GM03348 (cell line): ENCODE measurements at regions not wholly inside any gene's neighbourhood (a gene's known extent, or its start where the extent isn't known, plus 50 kb on each side); places are given as distances from the start of the nearest gene placed in this dataset.

Source experiments
- DNase-seq: peaks from one replicate; pipeline ENCODE4 v3.0.0; 2012; ENCODE audit warnings: low spot score

DNA sequence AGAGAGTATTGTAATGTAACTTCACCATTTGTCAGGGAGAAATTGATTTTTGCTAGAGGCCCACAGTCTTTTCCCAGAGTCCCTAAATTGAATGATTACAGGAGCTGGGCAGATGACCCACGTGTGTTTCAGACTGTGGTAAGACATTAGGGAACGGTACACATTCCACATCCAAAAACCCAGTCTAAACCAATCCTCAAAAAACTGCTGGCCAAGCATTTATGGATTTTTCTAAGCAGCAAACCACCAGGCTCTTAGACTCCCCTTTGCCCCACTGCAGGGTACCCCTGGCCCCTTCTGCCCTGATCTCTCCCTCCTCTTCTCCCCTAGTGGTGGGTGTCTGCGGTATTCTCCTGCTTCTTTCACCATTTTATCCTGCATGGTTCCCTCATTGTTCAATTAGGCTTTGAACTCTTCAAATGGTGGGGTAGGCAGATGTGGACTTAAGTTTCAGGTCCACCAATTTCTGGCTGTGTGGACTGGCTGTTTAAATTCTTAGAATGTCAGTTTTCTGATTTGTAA lies 135.5 kb upstream of the SORCS3 start:
- DNase-seq, result no peak

GRCh38 chr10:104509981-104510380 lies 131.1 kb upstream of the SORCS3 start:
- DNase-seq, result no peak

DNA sequence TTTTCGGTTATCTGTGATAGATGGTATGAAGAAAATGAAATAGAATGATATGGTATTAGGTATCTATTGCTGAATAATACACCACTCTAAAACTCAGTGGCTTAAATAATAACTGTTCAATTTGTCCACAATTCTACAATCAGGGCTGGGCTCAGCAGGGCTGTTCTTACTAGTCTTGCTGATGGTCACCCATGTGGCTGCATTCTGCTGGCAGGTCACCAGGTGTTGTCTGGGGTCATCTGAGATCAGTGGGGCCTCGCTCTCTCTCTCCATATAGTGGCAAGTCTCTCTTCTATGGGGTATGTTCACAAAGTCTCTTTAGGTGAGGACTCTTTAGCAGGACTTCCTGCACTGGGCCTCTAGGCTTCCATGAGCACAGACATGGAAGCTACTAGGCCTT lies 130.4 kb upstream of the SORCS3 start:
- DNase-seq, result no peak

- no peak for DNase-seq
These were observed 128.3 kb upstream of the SORCS3 start for GRCh38 chr10:104512800-104513199.

- no peak for DNase-seq
These were observed 125.4 kb upstream of the SORCS3 start for GRCh38 chr10:104515678-104516199.

DNA sequence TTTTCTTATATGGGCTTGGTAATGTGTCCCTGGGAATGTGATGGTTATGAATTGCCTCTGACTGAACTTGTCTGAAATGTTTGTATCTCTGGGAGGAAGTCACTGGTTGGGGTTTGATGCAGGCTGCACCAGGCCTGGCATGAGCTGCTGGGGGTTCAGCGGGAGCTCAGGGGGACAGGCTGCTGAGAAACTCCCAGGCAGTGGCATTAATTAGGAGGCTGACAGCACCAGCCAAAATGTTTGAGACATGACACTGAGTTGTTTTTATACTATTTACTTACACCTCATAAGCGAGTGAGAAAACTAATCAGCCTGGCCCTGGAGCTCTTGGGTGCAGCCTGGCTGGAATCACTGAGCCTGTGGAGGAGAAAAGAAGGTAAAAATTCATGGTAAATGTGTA lies 124.1 kb upstream of the SORCS3 start:
- no peak for DNase-seq

- no peak for DNase-seq
These were observed 123.1 kb upstream of the SORCS3 start for GRCh38 chr10:104517946-104518345.

DNA sequence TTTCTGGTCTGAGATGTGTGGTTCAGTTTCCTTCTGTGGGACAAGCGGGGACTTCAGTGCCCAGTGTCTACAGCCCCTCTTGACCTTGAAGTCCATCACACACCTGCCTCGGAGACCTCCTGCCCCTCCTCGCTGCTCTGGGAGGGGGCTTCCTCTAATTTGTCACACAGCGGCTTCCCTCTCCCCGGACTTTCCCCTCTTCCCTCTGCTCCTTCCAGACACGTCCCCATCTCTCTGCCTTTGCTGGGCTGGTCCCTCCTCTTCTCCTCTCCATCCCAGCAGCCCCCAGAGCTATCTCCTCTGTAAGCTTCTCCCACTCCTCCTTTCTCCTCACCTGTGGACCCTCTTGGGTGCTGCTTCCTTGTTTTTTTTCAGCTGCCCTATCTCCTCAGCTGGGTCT lies 122.2 kb upstream of the SORCS3 start:
- no peak for DNase-seq

GRCh38 chr10:104520653-104521052 lies 120.4 kb upstream of the SORCS3 start:
- DNase-seq, result no peak

DNA sequence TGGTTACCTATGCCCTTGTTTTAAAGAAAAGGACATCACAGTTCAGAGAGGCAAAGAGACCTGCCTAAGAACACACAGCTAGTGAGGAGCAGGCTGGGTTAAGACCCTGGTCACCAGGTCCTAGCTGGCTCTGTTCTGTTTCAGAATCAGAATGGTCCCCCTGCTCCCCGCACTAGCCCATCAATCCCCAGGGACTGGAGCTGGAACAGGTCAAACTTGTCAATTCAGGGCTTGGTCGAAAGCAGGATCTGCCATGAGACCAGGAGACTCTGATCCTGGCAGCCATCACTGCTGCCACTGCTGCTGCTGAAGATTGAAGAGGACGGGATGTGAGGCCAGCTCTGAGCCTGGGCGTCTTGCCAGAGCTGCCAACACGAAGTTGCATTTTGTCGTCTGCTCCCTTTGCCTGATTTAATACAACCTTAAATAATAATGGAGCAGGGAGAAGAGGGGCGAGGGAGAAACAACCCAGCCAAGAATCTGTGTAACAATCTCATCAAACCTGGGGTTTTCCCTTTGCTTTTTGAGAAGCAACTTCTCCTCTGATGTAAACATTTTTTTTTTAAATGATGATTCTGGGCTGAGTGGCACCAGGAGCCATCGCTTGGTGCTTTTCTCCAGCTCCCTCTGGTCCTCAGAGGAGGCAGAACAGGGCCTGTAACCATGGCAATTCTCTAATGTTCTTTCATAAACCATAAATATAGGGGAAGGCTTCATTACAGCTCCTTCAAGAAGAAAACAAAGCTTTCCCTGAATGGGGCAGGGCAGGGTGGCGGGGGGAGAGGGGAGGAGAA lies 119.0 kb upstream of the SORCS3 start:
- no peak for DNase-seq

DNA sequence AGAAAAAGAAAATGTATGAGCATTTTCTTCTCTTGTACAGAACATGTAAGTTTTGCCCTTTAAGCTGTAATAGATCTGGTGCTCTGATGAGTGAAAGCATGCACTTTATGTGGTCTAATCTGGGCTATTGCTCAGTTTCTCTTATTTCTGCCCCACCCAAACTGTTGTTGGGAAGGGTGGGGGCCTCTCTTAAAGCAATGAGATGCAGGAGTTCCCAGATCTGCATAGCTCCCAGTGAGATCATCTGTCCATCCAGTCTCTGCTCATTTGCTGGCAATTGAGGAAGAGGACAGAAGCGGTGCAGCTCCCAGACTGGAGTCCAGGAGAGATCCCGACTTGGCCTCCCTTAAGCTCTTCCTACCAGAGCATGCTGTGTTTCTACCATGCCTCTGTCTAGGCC lies 114.9 kb upstream of the SORCS3 start:
- no peak for DNase-seq

DNA sequence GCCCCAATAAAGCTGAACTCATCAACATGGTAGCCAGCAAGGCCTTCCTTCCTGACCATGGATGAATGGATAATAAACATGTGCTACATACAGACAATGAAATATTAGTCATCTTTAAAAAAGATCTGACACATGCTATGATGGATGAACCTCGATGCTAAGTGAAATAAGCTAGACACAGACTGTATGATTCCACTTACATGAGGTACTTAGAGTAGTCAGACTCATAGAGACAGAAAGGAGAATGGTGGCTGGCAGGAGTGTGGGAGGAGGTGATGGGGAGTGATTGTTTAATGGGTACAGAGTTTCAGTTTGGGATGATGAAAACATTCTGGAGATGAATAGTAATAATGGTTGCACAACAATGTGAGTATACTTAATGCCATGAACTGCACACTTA lies 114.1 kb upstream of the SORCS3 start:
- DNase-seq, result no peak

GRCh38 chr10:104540181-104540580 lies 100.9 kb upstream of the SORCS3 start:
- DNase-seq, result no peak

DNA sequence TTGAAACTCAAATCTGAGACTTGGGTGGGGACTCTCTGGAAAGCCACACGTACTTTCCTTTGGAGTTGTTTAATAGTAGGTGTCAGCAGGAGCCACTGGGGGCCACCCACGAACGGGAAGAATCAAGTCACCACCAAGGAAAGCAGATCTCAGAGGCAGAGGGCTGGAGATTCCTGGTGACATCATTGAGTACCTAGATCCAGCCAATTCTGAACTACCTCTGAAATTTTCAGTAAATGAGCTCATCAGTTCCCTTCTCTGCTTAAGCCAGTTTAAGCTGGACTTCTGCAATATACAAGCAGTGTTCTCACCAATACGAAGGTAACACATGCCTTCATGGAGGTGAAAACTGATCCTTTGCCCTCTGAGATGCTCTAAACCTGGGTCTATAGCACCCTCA lies 99.3 kb upstream of the SORCS3 start:
- DNase-seq, result no peak

- no peak for DNase-seq
These were observed 94.8 kb upstream of the SORCS3 start for GRCh38 chr10:104546336-104546735.

GRCh38 chr10:104546756-104547155 lies 94.3 kb upstream of the SORCS3 start:
- no peak for DNase-seq

- DNase-seq, result peak; percentile 19
These were observed 93.0 kb upstream of the SORCS3 start for GRCh38 chr10:104548090-104548489.

DNA sequence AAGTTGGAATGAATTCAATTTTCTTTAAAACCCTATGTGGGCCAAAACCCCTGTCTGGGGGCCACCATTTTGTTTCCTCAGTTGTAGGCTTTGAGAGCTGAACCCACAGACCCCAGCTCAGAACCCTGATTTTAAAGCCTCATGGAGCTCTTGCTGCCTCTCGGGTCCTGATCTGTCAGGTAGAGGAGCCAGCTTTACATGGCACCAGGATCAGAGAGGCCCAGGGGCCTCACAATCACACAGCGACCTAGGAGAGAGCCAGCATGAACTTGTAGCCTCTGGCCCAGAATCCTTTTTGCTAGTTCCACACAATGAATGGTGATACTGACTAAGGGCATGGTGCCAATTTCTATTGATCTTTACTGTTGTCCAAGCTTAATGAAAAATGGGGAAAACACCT lies 84.3 kb upstream of the SORCS3 start:
- DNase-seq, result no peak

- DNase-seq, result no peak
These were observed 83.1 kb upstream of the SORCS3 start for GRCh38 chr10:104557966-104558365.

DNA sequence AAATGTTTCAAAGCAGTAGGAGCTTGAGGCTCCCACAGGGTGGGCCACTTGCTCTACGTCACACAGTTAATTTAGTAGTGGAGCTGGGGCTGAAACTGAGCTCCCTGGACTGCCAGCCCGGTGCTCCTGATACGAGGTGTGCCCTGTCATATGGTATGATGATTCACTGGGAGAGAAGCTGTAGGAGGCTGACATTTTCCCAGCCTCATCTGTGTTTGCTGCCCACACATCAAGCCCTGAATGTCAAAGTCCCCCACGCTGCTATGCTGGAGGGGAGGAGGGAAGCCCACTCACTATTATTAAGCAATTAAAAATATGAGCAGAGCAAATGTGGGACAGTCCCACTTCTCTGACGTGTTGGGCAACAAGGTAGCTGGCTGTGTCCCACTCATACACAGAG lies 81.2 kb upstream of the SORCS3 start:
- no peak for DNase-seq

DNA sequence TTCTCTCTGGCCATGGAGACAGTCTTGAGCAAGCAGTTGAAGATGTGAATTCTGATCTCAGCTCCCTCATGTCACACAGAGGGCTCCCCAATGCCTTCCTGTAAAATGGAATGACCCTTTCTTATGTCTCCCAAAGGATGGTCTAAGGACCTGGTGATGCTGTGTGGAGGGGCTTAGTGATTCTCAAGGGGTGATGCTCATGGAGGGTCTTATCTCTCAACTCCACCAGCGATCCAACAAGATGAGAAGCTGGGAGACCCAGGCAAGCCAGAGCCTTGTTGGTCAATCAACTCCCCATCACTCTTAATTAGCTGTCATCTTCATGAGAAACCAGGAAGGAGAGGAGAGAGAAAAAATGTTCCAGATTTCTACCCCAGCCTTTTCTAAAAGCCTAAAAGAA lies 78.0 kb upstream of the SORCS3 start:
- DNase-seq, result no peak

DNA sequence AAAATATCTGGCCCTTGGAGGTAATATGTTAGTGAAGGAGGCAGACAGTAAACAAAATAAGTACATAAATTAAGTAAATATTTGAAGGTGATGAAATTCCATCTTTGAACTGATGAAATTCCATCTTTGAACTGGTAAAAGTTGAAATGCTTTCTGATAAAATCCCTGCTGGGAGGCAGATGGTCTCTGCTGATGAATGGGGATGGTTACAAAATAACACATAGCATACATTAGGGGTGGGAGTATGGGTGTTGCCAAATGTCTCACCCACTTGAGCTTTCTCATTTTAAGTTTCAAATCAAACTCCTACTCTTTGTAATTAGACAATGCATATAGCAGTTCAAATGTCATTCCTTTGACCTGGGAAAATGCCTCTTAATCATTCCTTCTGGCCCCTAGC lies 77.5 kb upstream of the SORCS3 start:
- no peak for DNase-seq

- no peak for DNase-seq
These were observed 66.7 kb upstream of the SORCS3 start for GRCh38 chr10:104574427-104574826.

DNA sequence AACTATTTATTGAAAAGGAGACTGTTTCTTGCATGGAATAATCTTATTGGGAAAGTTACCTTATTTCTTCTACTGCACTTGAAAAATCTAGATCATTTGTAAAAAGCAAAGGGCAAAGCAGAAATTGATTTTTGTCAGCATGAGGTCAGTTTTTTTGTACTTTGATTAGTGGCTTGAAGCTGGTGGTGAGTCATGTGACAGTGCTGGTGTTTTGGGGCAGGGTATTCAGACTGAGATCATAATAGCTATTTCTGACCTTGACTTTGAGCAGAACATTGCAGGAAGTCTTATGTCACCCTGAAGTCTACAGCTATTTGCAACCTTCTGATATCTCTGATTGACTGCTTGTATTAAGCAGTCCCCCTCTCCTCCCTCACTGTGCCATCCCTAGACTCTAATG lies 66.3 kb upstream of the SORCS3 start:
- DNase-seq, result no peak
